ENCODE measurements at regions not wholly inside any gene's neighbourhood (a gene's known extent, or its start where the extent isn't known, plus 50 kb on each side); places are given as distances from the start of the nearest gene placed in this dataset.
"Not testable (repeated sequence)": the region's sequence is repeated elsewhere in the genome, so short reads cannot be mapped to it uniquely, and the experiment has no call there.

DNA sequence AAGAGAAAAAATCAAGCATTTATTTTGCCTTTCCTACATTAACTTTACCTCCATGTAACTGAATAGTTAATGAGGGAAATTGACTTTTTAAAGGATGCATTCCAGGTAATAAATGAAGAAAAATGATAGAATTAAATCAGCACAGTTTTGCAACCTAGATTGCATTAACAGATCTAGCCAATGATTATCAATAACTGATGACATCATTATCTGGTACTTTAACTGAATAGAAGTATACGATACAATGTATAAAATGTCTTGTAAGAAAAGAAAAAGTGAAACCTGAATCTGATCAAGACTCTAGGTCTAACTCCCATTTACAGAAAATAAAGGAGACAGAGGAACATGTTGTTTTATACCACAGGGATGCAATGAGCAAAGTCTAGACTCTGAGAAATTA, 126.0 kb upstream of the XPO1 start:
- no peak for DNase-seq (ENCODE audit: low read depth)
- H3K4me3 ChIP-seq (ENCODE audit: low read depth, low read length), result no peak overlapping the region
- TF ChIP-seq, protein P1, sequence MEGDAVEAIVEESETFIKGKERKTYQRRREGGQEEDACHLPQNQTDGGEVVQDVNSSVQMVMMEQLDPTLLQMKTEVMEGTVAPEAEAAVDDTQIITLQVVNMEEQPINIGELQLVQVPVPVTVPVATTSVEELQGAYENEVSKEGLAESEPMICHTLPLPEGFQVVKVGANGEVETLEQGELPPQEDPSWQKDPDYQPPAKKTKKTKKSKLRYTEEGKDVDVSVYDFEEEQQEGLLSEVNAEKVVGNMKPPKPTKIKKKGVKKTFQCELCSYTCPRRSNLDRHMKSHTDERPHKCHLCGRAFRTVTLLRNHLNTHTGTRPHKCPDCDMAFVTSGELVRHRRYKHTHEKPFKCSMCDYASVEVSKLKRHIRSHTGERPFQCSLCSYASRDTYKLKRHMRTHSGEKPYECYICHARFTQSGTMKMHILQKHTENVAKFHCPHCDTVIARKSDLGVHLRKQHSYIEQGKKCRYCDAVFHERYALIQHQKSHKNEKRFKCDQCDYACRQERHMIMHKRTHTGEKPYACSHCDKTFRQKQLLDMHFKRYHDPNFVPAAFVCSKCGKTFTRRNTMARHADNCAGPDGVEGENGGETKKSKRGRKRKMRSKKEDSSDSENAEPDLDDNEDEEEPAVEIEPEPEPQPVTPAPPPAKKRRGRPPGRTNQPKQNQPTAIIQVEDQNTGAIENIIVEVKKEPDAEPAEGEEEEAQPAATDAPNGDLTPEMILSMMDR (conservative IDR thresholded peaks at IDR 0.05; ENCODE audit: low read depth, low read length), result no peak

DNA sequence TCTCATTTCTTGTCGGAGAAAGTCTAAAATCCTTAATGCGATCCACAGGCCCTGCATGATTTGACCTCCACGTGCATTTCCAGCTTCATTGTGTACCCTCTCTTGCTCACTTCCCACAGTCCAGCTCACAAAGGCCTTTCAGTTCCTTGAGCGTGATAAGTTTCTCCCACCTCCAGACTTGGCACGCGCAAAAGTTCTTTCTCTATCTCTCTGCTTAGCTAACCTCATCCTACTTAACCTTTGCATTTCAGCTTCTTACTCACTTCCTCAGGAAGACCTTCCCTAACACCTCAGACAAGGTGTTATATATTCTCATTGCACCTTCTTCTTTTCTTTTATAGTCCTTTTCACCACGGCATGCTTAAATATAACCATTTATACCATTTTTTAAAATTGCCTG, 124.8 kb upstream of the XPO1 start:
- no peak for DNase-seq (ENCODE audit: low read depth)
- TF ChIP-seq, protein P1 (conservative IDR thresholded peaks at IDR 0.05; ENCODE audit: low read depth, low read length), result no peak
- no peak overlapping the region for H3K4me3 ChIP-seq (ENCODE audit: low read depth, low read length)

DNA sequence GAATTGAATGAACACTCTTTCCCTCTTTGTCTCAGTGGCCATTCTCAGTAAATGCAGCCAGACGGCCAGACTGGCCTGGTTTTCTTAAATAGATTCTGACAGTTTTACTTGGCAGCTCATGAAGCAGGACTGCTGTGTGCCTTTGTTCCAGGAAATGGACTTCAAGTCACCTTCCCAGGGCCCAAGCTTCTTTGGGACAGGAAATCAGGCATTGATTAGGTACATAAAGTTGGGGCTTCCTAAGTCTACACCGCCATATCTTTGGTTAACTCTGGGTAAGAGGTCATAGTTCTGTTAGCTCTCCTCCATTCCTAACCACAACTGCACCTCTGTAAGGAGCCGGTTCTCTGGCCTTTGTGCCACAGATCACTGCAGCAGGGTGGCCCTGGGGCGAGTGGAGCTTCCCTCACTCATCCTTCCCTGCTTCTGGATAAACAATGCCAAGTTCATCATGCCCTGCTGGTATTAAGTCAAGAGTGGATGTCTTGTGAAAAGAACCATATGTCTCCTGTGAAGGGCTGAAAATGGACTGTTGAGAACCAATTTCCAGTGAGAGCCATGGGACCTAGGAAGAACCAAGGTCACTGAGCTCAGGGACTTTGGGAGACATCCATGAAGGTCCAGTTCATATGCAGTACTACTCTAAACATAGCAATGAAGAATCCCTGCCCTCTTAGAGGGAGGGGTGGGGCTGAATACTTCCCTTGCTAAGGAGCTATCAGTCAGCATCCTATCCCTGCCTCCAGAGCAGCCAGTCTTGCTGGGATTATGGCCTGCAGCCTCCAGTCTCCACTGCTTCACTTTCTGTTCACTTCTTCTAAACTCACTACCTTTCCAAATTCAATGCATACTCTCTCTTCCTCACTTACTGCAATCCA, 122.6 kb upstream of the XPO1 start:
- peak; percentile 48 for DNase-seq (ENCODE audit: low read depth)
- no peak overlapping the region for H3K4me3 ChIP-seq (ENCODE audit: low read depth, low read length)
- TF ChIP-seq, protein P1 (conservative IDR thresholded peaks at IDR 0.05; ENCODE audit: low read depth, low read length), result no peak

DNA sequence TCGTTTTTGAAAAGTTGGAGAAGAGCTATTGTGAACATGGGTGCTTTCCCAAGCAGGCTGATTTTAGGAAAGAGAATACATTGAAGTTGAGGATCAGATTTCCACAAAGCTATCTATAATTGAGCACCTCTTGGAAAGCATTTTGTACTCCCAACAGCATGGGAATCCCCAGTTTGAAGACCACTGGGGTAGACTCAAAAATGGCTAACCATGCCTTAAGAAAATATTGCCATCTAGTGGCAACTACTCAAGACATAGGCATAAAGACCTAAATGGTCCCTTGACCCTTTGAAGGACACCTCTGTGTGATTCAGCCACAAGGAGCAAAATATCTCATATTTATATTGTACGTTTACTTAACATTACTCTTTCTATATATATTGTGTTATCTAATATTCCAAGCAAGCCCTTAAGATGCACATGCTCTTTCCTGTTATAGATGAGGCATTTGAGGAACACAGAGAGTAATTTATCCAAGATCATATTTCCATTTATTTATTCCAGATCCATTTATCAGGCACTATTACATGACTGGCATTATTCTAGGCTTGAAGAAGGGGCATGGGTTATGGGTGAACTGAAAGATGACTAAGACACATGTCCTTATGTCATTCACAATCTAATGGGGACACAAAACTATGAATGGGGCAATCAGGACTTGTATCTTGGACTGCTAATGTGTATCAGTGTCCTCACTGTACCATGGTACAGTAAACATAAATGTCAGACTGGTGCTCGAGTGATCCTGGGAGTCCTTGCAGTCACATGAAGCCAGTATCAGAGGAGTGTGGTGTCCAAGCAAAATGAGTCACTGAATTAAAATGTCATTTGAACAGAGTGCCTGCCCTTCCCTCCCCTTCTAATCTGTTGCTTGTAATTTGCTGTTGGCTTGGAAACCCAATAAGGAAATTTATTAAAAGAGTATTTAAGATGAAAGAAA, 121.0 kb upstream of the XPO1 start:
- DNase-seq (ENCODE audit: low read depth), result peak; percentile 68
- TF ChIP-seq, protein P1 (conservative IDR thresholded peaks at IDR 0.05; ENCODE audit: low read depth, low read length), result peak; percentile 70
- no peak overlapping the region for H3K4me3 ChIP-seq (ENCODE audit: low read depth, low read length)

DNA sequence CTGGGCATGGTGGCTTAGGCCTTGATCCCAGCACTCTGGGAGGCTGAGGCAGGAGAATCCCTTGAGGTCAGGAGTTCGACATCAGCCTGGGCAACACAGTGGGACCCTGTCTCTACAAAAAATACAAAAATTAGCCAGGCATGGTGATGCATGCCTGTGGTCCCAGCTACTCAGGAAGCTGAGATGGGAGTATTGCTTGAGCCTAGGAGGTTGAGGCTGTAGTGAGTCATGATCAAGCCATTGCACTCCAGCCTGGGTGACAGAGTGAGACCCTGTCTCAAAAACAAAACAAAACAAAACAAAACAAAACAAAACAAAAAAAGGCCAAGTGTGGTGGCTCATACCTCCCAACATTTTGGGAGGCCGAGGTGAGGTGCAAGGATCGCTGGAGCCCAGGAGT, 111.8 kb upstream of the XPO1 start:
- not testable (repeated sequence) for H3K4me3 ChIP-seq (ENCODE audit: low read depth, low read length)
- DNase-seq (ENCODE audit: low read depth), result peak; percentile 23

DNA sequence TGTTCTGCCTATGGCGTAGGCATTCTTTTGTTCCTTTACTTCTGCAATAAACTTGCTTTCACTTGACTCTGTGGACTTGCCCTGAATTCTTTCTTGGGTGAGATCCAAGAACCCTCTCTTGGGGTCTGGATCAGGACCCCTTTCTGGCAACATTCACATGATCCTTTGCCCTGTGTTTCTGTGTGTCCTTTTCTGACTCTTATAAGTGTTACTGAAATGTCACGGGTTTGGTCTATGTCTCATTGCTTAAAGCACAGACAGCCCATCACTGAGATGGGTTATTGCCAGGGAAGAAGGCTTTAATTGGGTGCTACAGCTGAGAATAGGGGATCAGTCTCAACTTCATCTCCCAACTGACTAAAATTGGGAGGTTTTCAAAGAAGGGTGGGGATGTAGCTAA, 110.9 kb upstream of the XPO1 start:
- TF ChIP-seq, protein P1 (conservative IDR thresholded peaks at IDR 0.05; ENCODE audit: low read depth, low read length), result no peak
- no peak for DNase-seq (ENCODE audit: low read depth)
- H3K4me3 ChIP-seq (ENCODE audit: low read depth, low read length), result no peak overlapping the region

DNA sequence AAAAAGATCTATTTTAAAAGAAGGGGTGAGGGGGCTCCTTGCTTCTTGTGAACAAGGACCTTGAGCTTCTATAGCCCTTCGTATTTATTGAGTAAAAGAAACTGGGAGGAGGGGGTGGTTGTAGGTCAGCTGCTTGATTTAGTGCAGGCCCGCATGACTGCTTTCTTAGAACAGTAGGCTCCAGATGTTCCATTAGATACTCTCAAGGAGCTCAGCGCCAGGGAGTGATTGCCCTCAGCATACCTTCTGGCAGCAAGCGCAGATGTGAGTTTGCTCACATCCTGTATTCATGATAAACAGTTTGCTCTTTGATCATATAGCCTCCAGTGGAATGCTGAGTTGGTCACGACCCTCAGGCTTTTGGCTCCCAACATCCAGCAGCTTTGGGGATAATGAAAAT, 108.9 kb upstream of the XPO1 start:
- peak; percentile 89 for DNase-seq (ENCODE audit: low read depth)
- no peak overlapping the region for H3K4me3 ChIP-seq (ENCODE audit: low read depth, low read length)
- TF ChIP-seq, protein P1 (conservative IDR thresholded peaks at IDR 0.05; ENCODE audit: low read depth, low read length), result no peak

Measured in choroid plexus epithelial cell (primary cell).